ENCODE measurements at regions not wholly inside any gene's neighbourhood (a gene's known extent, or its start where the extent isn't known, plus 50 kb on each side); places are given as distances from the start of the nearest gene placed in this dataset.
A peak's percentile ranks its signal among the peaks of the same experiment; 100 is the strongest.
"Not testable (repeated sequence)": the region's sequence is repeated elsewhere in the genome, so short reads cannot be mapped to it uniquely, and the experiment has no call there.

- DNase-seq (ENCODE audit: low spot score) = peak; percentile 82
Measured at GRCh38 chr15:26260517-26261133, 397.5 kb upstream of the ATP10A start.

GRCh38 chr15:26259581-26259980 is 396.5 kb upstream of the ATP10A start:
- DNase-seq (ENCODE audit: low spot score) = no peak

- not testable (repeated sequence) for DNase-seq (ENCODE audit: low spot score)
Measured at GRCh38 chr15:26244782-26245181, 381.7 kb upstream of the ATP10A start.

GRCh38 chr15:26243382-26243781 is 380.3 kb upstream of the ATP10A start:
- no peak for DNase-seq (ENCODE audit: low spot score)

- DNase-seq (ENCODE audit: low spot score) = no peak
Measured at GRCh38 chr15:26242565-26243071, 379.5 kb upstream of the ATP10A start.

GRCh38 chr15:26235864-26236263 is 372.7 kb upstream of the ATP10A start:
- DNase-seq (ENCODE audit: low spot score) = no peak

- no peak for DNase-seq (ENCODE audit: low spot score)
Measured at GRCh38 chr15:26234976-26235767, 372.0 kb upstream of the ATP10A start.

- no peak for DNase-seq (ENCODE audit: low spot score)
Measured at GRCh38 chr15:26232691-26233090, 369.6 kb upstream of the ATP10A start.

- DNase-seq (ENCODE audit: low spot score) = no peak
Measured at GRCh38 chr15:26231096-26231495, 368.0 kb upstream of the ATP10A start.

- DNase-seq (ENCODE audit: low spot score) = no peak
Measured at GRCh38 chr15:26224266-26224665, 361.1 kb upstream of the ATP10A start.

GRCh38 chr15:26223720-26224119 is 360.6 kb upstream of the ATP10A start:
- DNase-seq (ENCODE audit: low spot score) = no peak

- DNase-seq (ENCODE audit: low spot score) = no peak
Measured at GRCh38 chr15:26222781-26223180, 359.7 kb upstream of the ATP10A start.

GRCh38 chr15:26217043-26217442 is 353.9 kb upstream of the ATP10A start:
- not testable (repeated sequence) for DNase-seq (ENCODE audit: low spot score)

- no peak for DNase-seq (ENCODE audit: low spot score)
Measured at GRCh38 chr15:26214290-26214689, 351.2 kb upstream of the ATP10A start.

GRCh38 chr15:26213427-26213826 is 350.3 kb upstream of the ATP10A start:
- no peak for DNase-seq (ENCODE audit: low spot score)

GRCh38 chr15:26212109-26212508 is 349.0 kb upstream of the ATP10A start:
- DNase-seq (ENCODE audit: low spot score) = no peak

GRCh38 chr15:26210980-26211379 is 347.9 kb upstream of the ATP10A start:
- DNase-seq (ENCODE audit: low spot score) = no peak

GRCh38 chr15:26201177-26201858 is 338.2 kb upstream of the ATP10A start:
- no peak for DNase-seq (ENCODE audit: low spot score)

GRCh38 chr15:26200427-26200826 is 337.3 kb upstream of the ATP10A start:
- DNase-seq (ENCODE audit: low spot score) = no peak

GRCh38 chr15:26197719-26198118 is 334.6 kb upstream of the ATP10A start:
- no peak for DNase-seq (ENCODE audit: low spot score)

GRCh38 chr15:26197060-26197459 is 333.9 kb upstream of the ATP10A start:
- no peak for DNase-seq (ENCODE audit: low spot score)

GRCh38 chr15:26191193-26191592 is 328.1 kb upstream of the ATP10A start:
- DNase-seq (ENCODE audit: low spot score) = no peak

- not testable (repeated sequence) for DNase-seq (ENCODE audit: low spot score)
Measured at GRCh38 chr15:26186138-26186537, 323.0 kb upstream of the ATP10A start.
